HCT116 (cell line): ENCODE measurements at regions not wholly inside any gene's neighbourhood (a gene's known extent, or its start where the extent isn't known, plus 50 kb on each side); places are given as distances from the start of the nearest gene placed in this dataset.

Source experiments
- ATAC-seq: fragments of 200-7000 bp; cut with Tn5 transposase; 2 replicates; pipeline ENCODE4 v1.9.1; 2020; ENCODE audit warnings: mild to moderate bottlenecking, moderate library complexity
- BruUV-seq: library from RNA; stranded (reverse); fragments of 400-500 nt; replicated peaks from 2 replicates; lab custom pipeline; 2021; lab: Mats Ljungman, UMichigan
- CTCF ChIA-PET: fragments of 300-600 bp; sonication (Branson Sonifier 250); formaldehyde crosslinking; loops from one replicate; lab custom pipeline; 2021; ENCODE audit warnings: antibody characterized with exemption; lab: Charles Lee
- POLR2A ChIA-PET: fragments of 300-600, 350-600 bp; sonication (Branson Sonifier 250); formaldehyde crosslinking; loops from one replicate; lab custom pipeline; 2021; ENCODE audit warnings: antibody characterized with exemption; lab: Charles Lee
- RAD21 ChIA-PET, 2 experiments: fragments of 300-600 bp; sonication (Branson Sonifier 250); formaldehyde crosslinking; loops; one replicate each; lab custom pipeline; 2023; ENCODE audit warnings: low total read pairs in 2 of 2; ENCODE audit not compliant: uncharacterized antibody in 2 of 2, unreplicated experiment in 2 of 2, low non-redundant PET in 1 of 2; lab: Charles Lee
- DNase-seq: peaks from one replicate; pipeline ENCODE4 v3.0.0-alpha.2; 2010; ENCODE audit warnings: low read depth, low spot score
- H2AFZ ChIP-seq: fragments of 200-600 bp; shearing (Covaris generic), sonication (generic); 2 replicates; pipeline ENCODE4 v1.6.1; 2017; ENCODE audit warnings: low read depth, mixed run types, mixed read lengths, antibody characterized with exemption, low read length; ENCODE audit not compliant: poor library complexity, severe bottlenecking
- H3K27ac ChIP-seq: 2 replicates; pipeline ENCODE4 v1.5.1; 2012; ENCODE audit warnings: low read depth, low read length
- H3K27me3 ChIP-seq: fragments of 200-600 bp; sonication (generic); 2 replicates; pipeline ENCODE4 v1.6.1; 2016; ENCODE audit warnings: mixed run types, low read length, mixed read lengths; ENCODE audit not compliant: insufficient read depth
- H3K36me3 ChIP-seq, 2 experiments: fragments of 200-500 bp in 1 of 2; fragments of 200-600 bp in 1 of 2; sonication (Bioruptor generic) in 1 of 2; sonication (generic) in 1 of 2; 2 replicates each; pipeline versions ENCODE4 v1.5.1 to v1.6.1; 2014 to 2016; ENCODE audit warnings: low read length in 2 of 2, inconsistent platforms in 1 of 2, mixed read lengths in 1 of 2, mixed run types in 1 of 2; ENCODE audit not compliant: insufficient read depth in 2 of 2, control insufficient read depth in 1 of 2
- H3K4me1 ChIP-seq, 2 experiments: fragments of 200-600 bp in 1 of 2; sonication (generic) in 1 of 2; 2 replicates each; pipeline versions ENCODE4 v1.5.1 to v1.6.1; 2012 to 2017; ENCODE audit warnings: low read length in 2 of 2, inconsistent platforms in 1 of 2, mild to moderate bottlenecking in 1 of 2, mixed read lengths in 1 of 2, mixed run types in 1 of 2, moderate library complexity in 1 of 2; ENCODE audit not compliant: insufficient read depth in 2 of 2, control insufficient read depth in 1 of 2
- H3K4me2 ChIP-seq: fragments of 200-600 bp; sonication (generic); 2 replicates; pipeline ENCODE4 v1.6.1; 2017; ENCODE audit warnings: mixed run types, low read length, mixed read lengths
- H3K4me3 ChIP-seq, 2 experiments: fragments of 200-600 bp in 1 of 2; sonication (generic) in 1 of 2; replicated peaks in 1 of 2; 2 replicates each; pipeline ENCODE4 v1.5.1; 2011 to 2016; ENCODE audit warnings: low read length in 2 of 2, control low read depth in 1 of 2, low read depth in 1 of 2, mild to moderate bottlenecking in 1 of 2, mixed read lengths in 1 of 2, mixed run types in 1 of 2
- H3K79me2 ChIP-seq: fragments of 200-600 bp; sonication (generic); 2 replicates; pipeline ENCODE4 v1.6.1; 2017; ENCODE audit warnings: mild to moderate bottlenecking, mixed run types, low read length, moderate library complexity, mixed read lengths; ENCODE audit not compliant: insufficient read depth
- H3K9ac ChIP-seq: fragments of 200-600 bp; sonication (generic); 2 replicates; pipeline ENCODE4 v1.6.1; 2016; ENCODE audit warnings: low read length, mixed read lengths
- H3K9me2 ChIP-seq: fragments of 200-600 bp; sonication (generic), shearing (Covaris generic); 2 replicates; pipeline ENCODE4 v1.6.1; 2017; ENCODE audit warnings: mixed run types, mild to moderate bottlenecking, moderate library complexity; ENCODE audit not compliant: insufficient read depth
- H3K9me3 ChIP-seq, 2 experiments: fragments of 200-500 bp in 1 of 2; fragments of 200-600 bp in 1 of 2; sonication (Bioruptor generic) in 1 of 2; sonication (generic) in 1 of 2; 2 replicates each; pipeline ENCODE4 v1.6.1; 2014 to 2017; ENCODE audit warnings: low read length in 2 of 2, mixed read lengths in 2 of 2, inconsistent platforms in 1 of 2, low read depth in 1 of 2, mild to moderate bottlenecking in 1 of 2, mixed run types in 1 of 2, moderate library complexity in 1 of 2; ENCODE audit not compliant: control insufficient read depth in 1 of 2, insufficient read depth in 1 of 2
- H4K20me1 ChIP-seq: fragments of 200-600 bp; sonication (generic), shearing (Covaris generic); 2 replicates; pipeline ENCODE4 v1.6.1; 2017; ENCODE audit warnings: mixed run types, mild to moderate bottlenecking, moderate library complexity; ENCODE audit not compliant: insufficient read depth
- CEBPB ChIP-seq: IDR thresholded peaks from 2 replicates; pipeline ENCODE4 v1.6.1; 2012; ENCODE audit warnings: low read depth
- ELF1 ChIP-seq: IDR thresholded peaks from 2 replicates; pipeline ENCODE4 v1.6.1; 2012; ENCODE audit warnings: low read depth, borderline replicate concordance
- EZH2phosphoT487 ChIP-seq: fragments of 200-600 bp; IDR thresholded peaks from 2 replicates; pipeline ENCODE4 v1.6.1; 2018; ENCODE audit warnings: antibody characterized with exemption, borderline replicate concordance
- FOSL1 ChIP-seq: IDR thresholded peaks from 2 replicates; pipeline ENCODE4 v1.6.1; 2012; ENCODE audit warnings: low read depth
- MAX ChIP-seq: IDR thresholded peaks from 2 replicates; pipeline ENCODE4 v1.6.1; 2012
- POLR2A ChIP-seq: IDR thresholded peaks from 2 replicates; pipeline ENCODE4 v1.7.0; 2011; ENCODE audit warnings: borderline replicate concordance; ENCODE audit not compliant: insufficient read depth, insufficient read length; ENCODE audit errors: extremely low read depth
- SIN3A ChIP-seq: IDR thresholded peaks from 2 replicates; pipeline ENCODE4 v1.6.1; 2012; ENCODE audit warnings: low read depth
- SP1 ChIP-seq: IDR thresholded peaks from 2 replicates; pipeline ENCODE4 v1.6.1; 2012; ENCODE audit warnings: low read depth
- YY1 ChIP-seq: IDR thresholded peaks from 2 replicates; pipeline ENCODE4 v1.6.1; 2011; ENCODE audit warnings: low read length, low read depth, moderate library complexity, mild to moderate bottlenecking; ENCODE audit not compliant: insufficient replicate concordance; ENCODE audit errors: extremely low read depth
- ZBTB33 ChIP-seq: IDR thresholded peaks from 2 replicates; pipeline ENCODE4 v1.6.1; 2011; ENCODE audit warnings: mild to moderate bottlenecking, low read length, moderate library complexity; ENCODE audit not compliant: insufficient replicate concordance; ENCODE audit errors: extremely low read depth
- intact Hi-C: fragments of 100-400 bp; cut with micrococcal nuclease; formaldehyde crosslinking; loops from 2 replicates; pipeline ENCODE4 v1.10.0; 2022

GRCh38 chr21:39077876-39078275 is 105.4 kb downstream of the PSMG1 start:
- no TSS peak for BruUV-seq
- no peaks in the 10 kb centered on the region for H3K36me3 ChIP-seq
- ChIA-PET CTCF (no interaction called here), RAD21 (no interaction called here), POLR2A (no interaction called here)
- H3K4me1 ChIP-seq: peaks cover 4 to 8% of the 10 kb centered on the region in 2 experiments; a peak in 2 of 4 replicates
- no peaks in the 10 kb centered on the region for H3K79me2 ChIP-seq
- H3K9me3 ChIP-seq: no peaks in the 10 kb centered on the region
- no peaks in the 10 kb centered on the region for H4K20me1 ChIP-seq
- intact Hi-C loops: no loop called here
- no peak overlapping the region for H2AFZ ChIP-seq
- H3K27me3 ChIP-seq: no peaks in the 10 kb centered on the region
- TF ChIP-seq EZH2phosphoT487 (no peak), CEBPB (no peak), MAX (no peak), YY1 (no peak), ZBTB33 (no peak)
- H3K4me2 ChIP-seq: no peak overlapping the region
- H3K9me2 ChIP-seq: no peaks in the 10 kb centered on the region
- DNase-seq: no peak
- H3K4me3 ChIP-seq: no peak overlapping the region
- ATAC-seq: no peak
- no peak overlapping the region for H3K9ac ChIP-seq
- no peak overlapping the region for H3K27ac ChIP-seq

- H3K27ac ChIP-seq: no peak overlapping the region
- BruUV-seq: no TSS peak
- H3K4me3 ChIP-seq: no peak overlapping the region
- no peaks in the 10 kb centered on the region for H3K27me3 ChIP-seq
- no peaks in the 10 kb centered on the region for H3K79me2 ChIP-seq
- TF ChIP-seq ZBTB33 (no peak), ELF1 (no peak), SIN3A (no peak), FOSL1 (no peak), POLR2A (no peak), SP1 (no peak)
- no peak overlapping the region for H2AFZ ChIP-seq
- H3K9me2 ChIP-seq: no peaks in the 10 kb centered on the region
- POLR2A ChIA-PET: no interaction called here
- ATAC-seq: no peak
- H3K9ac ChIP-seq: no peak overlapping the region
- no peak for DNase-seq
- H3K4me2 ChIP-seq: no peak overlapping the region
- H3K9me3 ChIP-seq: no peaks in the 10 kb centered on the region
- H4K20me1 ChIP-seq: no peaks in the 10 kb centered on the region
- no peaks in the 10 kb centered on the region for H3K36me3 ChIP-seq
- H3K4me1 ChIP-seq: no peaks in the 10 kb centered on the region
- CTCF ChIA-PET: no interaction called here
- intact Hi-C loops: no loop called here
- RAD21 ChIA-PET: no interaction called here
Measured at GRCh38 chr21:39074508-39074907, 108.7 kb downstream of the PSMG1 start.
